ENCODE measurements at regions not wholly inside any gene's neighbourhood (a gene's known extent, or its start where the extent isn't known, plus 50 kb on each side); places are given as distances from the start of the nearest gene placed in this dataset.

DNA sequence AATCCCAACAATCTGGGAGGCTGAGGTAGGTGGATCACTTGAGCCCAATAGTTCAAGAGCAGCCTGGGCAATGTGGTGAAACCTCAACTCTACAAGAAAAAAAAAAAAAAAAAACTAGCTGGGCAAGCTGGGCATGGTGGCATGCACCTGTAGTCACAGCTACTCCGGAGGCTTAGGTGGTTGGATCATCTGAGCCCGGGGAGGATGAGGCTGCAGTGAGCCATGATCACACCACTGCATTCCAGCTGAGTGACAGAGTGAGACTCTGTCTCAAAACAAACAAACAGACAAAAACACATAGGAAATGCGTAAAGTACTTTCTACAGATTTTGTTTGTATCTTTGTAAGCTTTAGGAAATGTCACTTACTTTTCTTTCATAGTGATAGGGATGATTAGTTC, 307.2 kb upstream of the NR3C2 start:
- WGBS, 2 donors: 69 to 74% methylated on average over 3 of the region's 3 CpGs
- no peak overlapping the region for H3K27ac ChIP-seq
- H3K27me3 ChIP-seq: no peaks in the 10 kb centered on the region
- intact Hi-C loops (cut with DNase I): no loop called here
- no peak overlapping the region for H3K4me3 ChIP-seq
- DNase-seq: no peak
- no peaks in the 10 kb centered on the region for H3K36me3 ChIP-seq
- TF ChIP-seq, protein P1, sequence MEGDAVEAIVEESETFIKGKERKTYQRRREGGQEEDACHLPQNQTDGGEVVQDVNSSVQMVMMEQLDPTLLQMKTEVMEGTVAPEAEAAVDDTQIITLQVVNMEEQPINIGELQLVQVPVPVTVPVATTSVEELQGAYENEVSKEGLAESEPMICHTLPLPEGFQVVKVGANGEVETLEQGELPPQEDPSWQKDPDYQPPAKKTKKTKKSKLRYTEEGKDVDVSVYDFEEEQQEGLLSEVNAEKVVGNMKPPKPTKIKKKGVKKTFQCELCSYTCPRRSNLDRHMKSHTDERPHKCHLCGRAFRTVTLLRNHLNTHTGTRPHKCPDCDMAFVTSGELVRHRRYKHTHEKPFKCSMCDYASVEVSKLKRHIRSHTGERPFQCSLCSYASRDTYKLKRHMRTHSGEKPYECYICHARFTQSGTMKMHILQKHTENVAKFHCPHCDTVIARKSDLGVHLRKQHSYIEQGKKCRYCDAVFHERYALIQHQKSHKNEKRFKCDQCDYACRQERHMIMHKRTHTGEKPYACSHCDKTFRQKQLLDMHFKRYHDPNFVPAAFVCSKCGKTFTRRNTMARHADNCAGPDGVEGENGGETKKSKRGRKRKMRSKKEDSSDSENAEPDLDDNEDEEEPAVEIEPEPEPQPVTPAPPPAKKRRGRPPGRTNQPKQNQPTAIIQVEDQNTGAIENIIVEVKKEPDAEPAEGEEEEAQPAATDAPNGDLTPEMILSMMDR (IDR thresholded peaks at IDR 0.05): no peak
- no peak for TF ChIP-seq POLR2A (IDR thresholded peaks at IDR 0.05)
- no peaks in the 10 kb centered on the region for H3K9me3 ChIP-seq
- H3K4me1 ChIP-seq: peaks cover 0 to 7% (median 0%) of the 10 kb centered on the region in 3 donors

- Histone ChIP-seq H3K36me3 (no peaks in the 10 kb centered on the region), H3K27me3 (no peaks in the 10 kb centered on the region), H3K4me1 (peaks cover 0 to 7% (median 0%) of the 10 kb centered on the region in 3 donors), H3K4me3 (no peak overlapping the region), H3K27ac (no peak overlapping the region), H3K9me3 (no peaks in the 10 kb centered on the region)
- WGBS, 2 donors: 42 to 62% methylated on average over 4 of the region's 4 CpGs
- TF ChIP-seq, protein P1 (IDR thresholded peaks at IDR 0.05): no peak
- no peak for TF ChIP-seq POLR2A (IDR thresholded peaks at IDR 0.05)
- no peak for DNase-seq
- intact Hi-C loops (cut with DNase I): no loop called here
Measured at GRCh38 chr4:148747721-148748268, 305.6 kb upstream of the NR3C2 start.

GRCh38 chr4:148740701-148741100, 298.5 kb upstream of the NR3C2 start:
- H3K9me3 ChIP-seq: no peaks in the 10 kb centered on the region
- H3K4me3 ChIP-seq: no peak overlapping the region
- intact Hi-C loops (cut with DNase I): no loop called here
- H3K27me3 ChIP-seq: no peaks in the 10 kb centered on the region
- 27 to 36% methylated on average over 1 of the region's 1 CpG for WGBS, 2 donors
- no peaks in the 10 kb centered on the region for H3K36me3 ChIP-seq
- peaks cover 0 to 12% (median 0%) of the 10 kb centered on the region in 3 donors for H3K4me1 ChIP-seq
- H3K27ac ChIP-seq: no peak overlapping the region
- TF ChIP-seq, protein P1 (IDR thresholded peaks at IDR 0.05): no peak
- TF ChIP-seq POLR2A (IDR thresholded peaks at IDR 0.05): no peak
- DNase-seq: no peak

DNA sequence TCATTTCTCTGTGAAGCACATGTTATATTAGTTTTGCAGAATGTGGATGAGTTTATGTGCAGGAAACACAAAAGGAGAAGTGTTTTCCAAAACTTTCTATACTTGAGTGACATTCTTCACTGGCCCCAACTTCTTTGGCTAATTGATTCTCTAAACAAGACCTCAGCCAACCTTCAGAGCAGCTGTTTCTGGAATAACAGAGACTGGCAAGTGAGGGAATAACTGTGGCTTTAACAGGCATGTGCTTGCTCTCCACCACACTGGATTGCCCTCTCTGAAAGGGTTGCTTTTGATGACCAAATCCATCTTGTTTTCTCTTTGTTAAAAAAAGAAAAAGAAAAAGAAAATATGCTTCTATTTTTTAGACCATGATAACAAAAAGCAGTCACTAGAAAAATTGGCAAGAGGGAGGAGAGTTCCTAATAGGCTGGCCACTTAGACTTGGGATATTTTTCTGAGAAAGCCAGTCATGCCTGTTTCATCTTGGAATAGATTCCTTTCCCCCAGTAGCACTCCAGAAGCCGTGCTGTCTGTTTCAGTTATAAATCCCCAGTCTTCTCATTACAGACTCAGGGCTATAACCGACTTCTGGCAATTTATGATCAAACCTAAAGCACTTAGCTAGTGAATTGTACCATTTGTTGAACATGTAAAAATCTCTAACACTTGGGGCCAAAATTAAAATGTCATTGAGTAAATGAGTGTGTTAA, 295.0 kb upstream of the NR3C2 start:
- Histone ChIP-seq H3K9me3 (no peaks in the 10 kb centered on the region), H3K27me3 (no peaks in the 10 kb centered on the region), H3K36me3 (no peaks in the 10 kb centered on the region), H3K4me1 (peaks cover 0 to 11% (median 0%) of the 10 kb centered on the region in 3 donors), H3K4me3 (no peak overlapping the region), H3K27ac (no peak overlapping the region)
- intact Hi-C loops (cut with DNase I): no loop called here
- DNase-seq: no peak
- TF ChIP-seq, protein P1 (IDR thresholded peaks at IDR 0.05): no peak
- TF ChIP-seq POLR2A (IDR thresholded peaks at IDR 0.05): no peak
- 28% methylated on average over 2 of the region's 2 CpGs for WGBS, 2 donors

- no peak overlapping the region for H3K27ac ChIP-seq
- no peak for DNase-seq
- intact Hi-C loops (cut with DNase I): no loop called here
- H3K36me3 ChIP-seq: no peaks in the 10 kb centered on the region
- H3K4me1 ChIP-seq: peaks cover 0 to 7% (median 0%) of the 10 kb centered on the region in 3 donors
- no peaks in the 10 kb centered on the region for H3K9me3 ChIP-seq
- H3K27me3 ChIP-seq: no peaks in the 10 kb centered on the region
- no peak overlapping the region for H3K4me3 ChIP-seq
- TF ChIP-seq, protein P1 (IDR thresholded peaks at IDR 0.05): no peak
- TF ChIP-seq POLR2A (IDR thresholded peaks at IDR 0.05): no peak
- 81 to 88% methylated on average over 5 of the region's 5 CpGs for WGBS, 2 donors
Measured at GRCh38 chr4:148735432-148736155, 293.4 kb upstream of the NR3C2 start.

Measured in esophagus squamous epithelium (tissue), 5 donors.